Neural progenitor cell (in vitro differentiated cells): ENCODE measurements at regions not wholly inside any gene's neighbourhood (a gene's known extent, or its start where the extent isn't known, plus 50 kb on each side); places are given as distances from the start of the nearest gene placed in this dataset.

Experiments
- EZH2 ChIP-seq: fragments of 200-600 bp; sonication (generic); IDR thresholded peaks from 2 replicates; pipeline ENCODE4 v1.6.1; 2017; ENCODE audit warnings: antibody characterized with exemption, mild to moderate bottlenecking, moderate library complexity
- EZH2phosphoT487 ChIP-seq: fragments of 200-600 bp; sonication (generic); IDR thresholded peaks from 2 replicates; pipeline ENCODE4 v1.6.1; 2017; ENCODE audit warnings: antibody characterized with exemption
- TF ChIP-seq, protein P1 (sequence below): fragments of 200-600 bp; sonication (generic); IDR thresholded peaks from 2 replicates; pipeline ENCODE4 v1.5.1; 2017; ENCODE audit warnings: antibody characterized with exemption, mild to moderate bottlenecking

DNA sequence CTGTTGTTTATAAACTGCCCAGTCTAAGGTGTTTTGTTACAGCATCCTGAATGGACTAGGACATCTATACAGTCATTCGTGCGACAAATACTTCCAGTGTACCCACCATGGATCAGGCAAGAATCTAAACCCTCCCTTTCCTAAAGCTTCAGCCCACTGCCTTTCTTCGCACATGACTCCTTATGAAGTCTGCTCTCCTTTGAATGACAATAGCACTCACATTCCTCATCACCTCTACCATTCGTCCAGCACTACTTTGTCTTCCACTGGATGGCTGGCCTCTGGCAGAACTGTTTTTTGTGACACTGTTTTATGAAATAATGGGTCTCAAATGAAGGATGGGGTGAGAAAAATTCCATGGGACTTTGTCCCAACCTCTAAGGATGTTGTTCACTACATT lies 89.8 kb upstream of the LIN7C start:
- TF ChIP-seq, protein P1, sequence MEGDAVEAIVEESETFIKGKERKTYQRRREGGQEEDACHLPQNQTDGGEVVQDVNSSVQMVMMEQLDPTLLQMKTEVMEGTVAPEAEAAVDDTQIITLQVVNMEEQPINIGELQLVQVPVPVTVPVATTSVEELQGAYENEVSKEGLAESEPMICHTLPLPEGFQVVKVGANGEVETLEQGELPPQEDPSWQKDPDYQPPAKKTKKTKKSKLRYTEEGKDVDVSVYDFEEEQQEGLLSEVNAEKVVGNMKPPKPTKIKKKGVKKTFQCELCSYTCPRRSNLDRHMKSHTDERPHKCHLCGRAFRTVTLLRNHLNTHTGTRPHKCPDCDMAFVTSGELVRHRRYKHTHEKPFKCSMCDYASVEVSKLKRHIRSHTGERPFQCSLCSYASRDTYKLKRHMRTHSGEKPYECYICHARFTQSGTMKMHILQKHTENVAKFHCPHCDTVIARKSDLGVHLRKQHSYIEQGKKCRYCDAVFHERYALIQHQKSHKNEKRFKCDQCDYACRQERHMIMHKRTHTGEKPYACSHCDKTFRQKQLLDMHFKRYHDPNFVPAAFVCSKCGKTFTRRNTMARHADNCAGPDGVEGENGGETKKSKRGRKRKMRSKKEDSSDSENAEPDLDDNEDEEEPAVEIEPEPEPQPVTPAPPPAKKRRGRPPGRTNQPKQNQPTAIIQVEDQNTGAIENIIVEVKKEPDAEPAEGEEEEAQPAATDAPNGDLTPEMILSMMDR, result no peak
- TF ChIP-seq EZH2 (no peak), EZH2phosphoT487 (no peak)
